K562 (cell line): ENCODE measurements at regions not wholly inside any gene's neighbourhood (a gene's known extent, or its start where the extent isn't known, plus 50 kb on each side); places are given as distances from the start of the nearest gene placed in this dataset.

Experiments used
- ATAC-seq: fragments of 200-7000 bp; cut with Tn5 transposase; 3 replicates; pipeline ENCODE4 v1.9.1; 2020; ENCODE audit warnings: moderate library complexity
- BruUV-seq: library from RNA; stranded (reverse); fragments of 400-500 nt; replicated peaks from 2 replicates; lab custom pipeline; 2021; lab: Mats Ljungman, UMichigan
- CTCF ChIA-PET: fragments of 300-600 bp; formaldehyde crosslinking; extraction: SDS; loops from one replicate; lab custom pipeline; 2021; ENCODE audit warnings: low intra/inter-chr PET ratio; lab: Yijun Ruan, JAX
- POLR2A ChIA-PET: fragments of 300-600, 350-650 bp; sonication (Branson Sonifier 250); formaldehyde crosslinking; extraction: SDS; loops from one replicate; lab custom pipeline; 2021; ENCODE audit warnings: antibody characterized with exemption, inconsistent platforms; lab: Yijun Ruan, JAX
- DNase-seq, 4 experiments: peaks; one replicate each; pipeline versions ENCODE4 v3.0.0 to v3.0.0-alpha.2; 2011 to 2018; ENCODE audit warnings: low spot score in 3 of 4, mixed read lengths in 3 of 4; ENCODE audit errors: extremely low read depth in 1 of 4
- FAIRE-seq: peaks from 2 replicates; lab custom pipeline; 2011; peaks lifted over from hg19 to GRCh38; lab: Jason Lieb, UNC
- H2AFZ ChIP-seq: 2 replicates; pipeline ENCODE4 v1.6.0; 2011; ENCODE audit warnings: low read depth, low read length, control low read depth, inconsistent platforms
- H3K27ac ChIP-seq: fragments of 200-600 bp; 3 replicates; pipeline ENCODE4 v1.8.0; 2011; ENCODE audit warnings: low read depth, mild to moderate bottlenecking, control low read depth, inconsistent platforms, low read length, moderate library complexity, mixed read lengths; ENCODE audit errors: extremely low read depth
- H3K27me3 ChIP-seq, 2 experiments: fragments of 300-600 bp in 1 of 2; 2 replicates in 1 of 2; 3 replicates in 1 of 2; pipeline versions ENCODE4 v1.6.0 to v1.8.0; 2011; ENCODE audit warnings: inconsistent platforms in 2 of 2, low read length in 2 of 2, mild to moderate bottlenecking in 1 of 2, mixed read lengths in 1 of 2, moderate library complexity in 1 of 2; ENCODE audit not compliant: control insufficient read depth in 2 of 2, insufficient read depth in 2 of 2
- H3K36me3 ChIP-seq: fragments of 300-600 bp; 3 replicates; pipeline ENCODE4 v1.8.0; 2011; ENCODE audit warnings: mild to moderate bottlenecking, low read length, inconsistent platforms; ENCODE audit not compliant: control insufficient read depth, insufficient read depth
- H3K4me1 ChIP-seq, 2 experiments: fragments of 200-600 bp in 1 of 2; replicated peaks in 1 of 2; 2 replicates in 1 of 2; 3 replicates in 1 of 2; pipeline versions ENCODE4 v1.5.1 to v1.8.0; 2011; ENCODE audit warnings: inconsistent platforms in 2 of 2, low read length in 2 of 2, mild to moderate bottlenecking in 1 of 2, mixed read lengths in 1 of 2, moderate library complexity in 1 of 2; ENCODE audit not compliant: control insufficient read depth in 2 of 2, insufficient read depth in 2 of 2
- H3K4me2 ChIP-seq: 2 replicates; pipeline ENCODE4 v1.6.1; 2011; ENCODE audit warnings: low read length, control low read depth, inconsistent platforms, mixed read lengths; ENCODE audit not compliant: insufficient read depth
- H3K4me3 ChIP-seq: fragments of 200-600 bp; sonication (generic), shearing (Covaris generic); 2 replicates; pipeline ENCODE4 v1.5.1; 2016; ENCODE audit warnings: control low read depth, inconsistent platforms
- H3K79me2 ChIP-seq: fragments of 200-600 bp; 3 replicates; pipeline ENCODE4 v1.8.0; 2011; ENCODE audit warnings: low read length, inconsistent platforms; ENCODE audit not compliant: control insufficient read depth, insufficient read depth
- H3K9ac ChIP-seq, 2 experiments: 2 replicates each; pipeline versions ENCODE4 v1.6.0 to v1.6.1; 2011; ENCODE audit warnings: low read depth in 2 of 2, low read length in 2 of 2, control low read depth in 1 of 2, inconsistent platforms in 1 of 2, mild to moderate bottlenecking in 1 of 2, mixed read lengths in 1 of 2; ENCODE audit not compliant: insufficient read depth in 1 of 2
- H3K9me1 ChIP-seq: one replicate; pipeline ENCODE4 v1.6.0; 2011; ENCODE audit warnings: inconsistent platforms, mild to moderate bottlenecking, low read length, moderate library complexity; ENCODE audit not compliant: control insufficient read depth, insufficient read depth
- H3K9me3 ChIP-seq: replicated peaks from 2 replicates; pipeline ENCODE4 v1.5.1; 2011; ENCODE audit warnings: low read depth, low read length, inconsistent platforms; ENCODE audit not compliant: control insufficient read depth, insufficient read depth
- H4K20me1 ChIP-seq: replicated peaks from 2 replicates; pipeline ENCODE4 v1.6.1; 2011; ENCODE audit warnings: low read length, inconsistent platforms, mixed read lengths; ENCODE audit not compliant: control insufficient read depth, insufficient read depth
- AFF4 ChIP-seq: sonication (generic); formaldehyde crosslinking; IDR thresholded peaks from 2 replicates; pipeline ENCODE4 v1.8.0; 2023; ENCODE audit warnings: mild to moderate bottlenecking, missing genetic modification reagents
- ASH1L ChIP-seq: fragments of 450-650 bp; IDR thresholded peaks from 2 replicates; pipeline ENCODE4 v1.6.1; 2018; ENCODE audit warnings: borderline replicate concordance, mild to moderate bottlenecking, low read depth; ENCODE audit not compliant: partially characterized antibody
- DMBX1 ChIP-seq: fragments of 250-450 bp; sonication (Bioruptor Pico); IDR thresholded peaks from 2 replicates; pipeline ENCODE4 v1.8.0; 2022; ENCODE audit warnings: inconsistent platforms, mild to moderate bottlenecking, moderate library complexity, borderline replicate concordance
- ELK1 ChIP-seq: sonication (generic); formaldehyde crosslinking; IDR thresholded peaks from 2 replicates; pipeline ENCODE4 v1.8.1; 2022; ENCODE audit warnings: missing genetic modification reagents
- HIVEP1 ChIP-seq: fragments of 250-450 bp; sonication (Bioruptor Pico); IDR thresholded peaks from 2 replicates; pipeline ENCODE4 v1.4.0; 2020; ENCODE audit warnings: mild to moderate bottlenecking
- IRF2 ChIP-seq: sonication (generic); formaldehyde crosslinking; IDR thresholded peaks from 2 replicates; pipeline ENCODE4 v1.8.1; 2022; ENCODE audit warnings: mild to moderate bottlenecking, missing genetic modification reagents
- NCOA4 ChIP-seq: fragments of 450-650 bp; IDR thresholded peaks from 2 replicates; pipeline ENCODE4 v1.6.1; 2018; ENCODE audit warnings: mild to moderate bottlenecking; ENCODE audit not compliant: partially characterized antibody
- NFXL1 ChIP-seq: fragments of 450-650 bp; formaldehyde crosslinking; IDR thresholded peaks from 2 replicates; pipeline ENCODE4 v1.4.0; 2021; ENCODE audit warnings: mild to moderate bottlenecking
- PTBP1 ChIP-seq: fragments of 200-400 bp; formaldehyde crosslinking; IDR thresholded peaks from 2 replicates; pipeline ENCODE4 v1.6.1; 2017; ENCODE audit warnings: low read depth, low read length
- RAD51 ChIP-seq: fragments of 450-650 bp; IDR thresholded peaks from 2 replicates; pipeline ENCODE4 v1.7.1; 2016; ENCODE audit warnings: low read depth, mild to moderate bottlenecking, borderline replicate concordance
- RBM17 ChIP-seq: fragments of 200-400 bp; formaldehyde crosslinking; IDR thresholded peaks from 2 replicates; pipeline ENCODE4 v1.6.1; 2017; ENCODE audit warnings: low read depth, mild to moderate bottlenecking, low read length, borderline replicate concordance
- TAF15 ChIP-seq: fragments of 200-400 bp; formaldehyde crosslinking; IDR thresholded peaks from 2 replicates; pipeline ENCODE4 v1.6.1; 2017; ENCODE audit warnings: mild to moderate bottlenecking, low read depth, low read length, moderate library complexity
- TRIM28 ChIP-seq: fragments of 450-650 bp; IDR thresholded peaks from 2 replicates; pipeline ENCODE4 v1.6.1; 2017
- ZNF408 ChIP-seq: fragments of 250-450 bp; sonication (Bioruptor Pico); IDR thresholded peaks from 2 replicates; pipeline ENCODE4 v1.4.0; 2020; ENCODE audit warnings: low read depth, mild to moderate bottlenecking, moderate library complexity
- ZNF778 ChIP-seq: fragments of 450-650 bp; formaldehyde crosslinking; IDR thresholded peaks from 2 replicates; pipeline ENCODE4 v1.4.0; 2020; ENCODE audit warnings: mild to moderate bottlenecking, moderate library complexity
- whole genome bisulfite sequencing: fragments of 100-300 bp; shearing (Covaris generic); methylation state at CpG from one replicate; pipeline ENCODE4 v1.1.6; 2016; ENCODE audit warnings: low coverage, mixed read lengths; ENCODE audit not compliant: insufficient coverage; ENCODE audit errors: missing lambda C conversion rate; 5-methylcytosine and 5-hydroxymethylcytosine counted together
- in situ Hi-C: fragments of 300-500 bp; cut with MboI; formaldehyde crosslinking; loops from 4 replicates; pipeline ENCODE4 v1.15.0; 2018; ENCODE audit warnings: inconsistent platforms, mixed read lengths
- intact Hi-C: fragments of 100-400 bp; cut with micrococcal nuclease; formaldehyde crosslinking; loops from 2 replicates; pipeline ENCODE4 v1.14.2; 2022
- TF ChIP-seq, protein P1 (sequence below): fragments of 250-450 bp; sonication (Bioruptor Pico); IDR thresholded peaks from 2 replicates; pipeline ENCODE4 v1.8.0; 2022; ENCODE audit warnings: moderate library complexity, mild to moderate bottlenecking, inconsistent platforms

DNA sequence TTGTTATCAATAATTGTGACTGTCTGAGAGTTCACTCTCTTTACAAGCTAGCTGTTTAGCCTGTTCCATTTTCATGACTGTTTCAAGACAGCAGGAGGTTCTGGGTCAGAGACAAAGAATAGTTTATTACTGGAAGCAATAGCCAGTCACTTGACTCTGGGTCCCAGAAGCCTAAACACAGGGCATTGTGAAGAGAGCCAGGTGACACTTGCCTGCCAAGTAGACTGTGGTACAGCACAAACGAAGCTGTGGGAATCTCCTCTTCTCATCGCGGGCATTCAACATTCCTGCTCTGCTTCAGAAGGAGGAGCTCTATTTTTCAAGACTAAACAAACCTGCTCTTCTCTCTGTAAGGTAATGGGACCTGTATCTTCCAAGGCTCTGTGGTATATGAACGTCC, 485.1 kb downstream of the TRIML1 start (continued):
- TF ChIP-seq AFF4 (CRISPR knock-in tag) (no peak), RBM17 (no peak), NFXL1 (CRISPR knock-in tag) (no peak), NCOA4 (no peak), TRIM28 (no peak), DMBX1 (CRISPR knock-in tag) (no peak)

DNA sequence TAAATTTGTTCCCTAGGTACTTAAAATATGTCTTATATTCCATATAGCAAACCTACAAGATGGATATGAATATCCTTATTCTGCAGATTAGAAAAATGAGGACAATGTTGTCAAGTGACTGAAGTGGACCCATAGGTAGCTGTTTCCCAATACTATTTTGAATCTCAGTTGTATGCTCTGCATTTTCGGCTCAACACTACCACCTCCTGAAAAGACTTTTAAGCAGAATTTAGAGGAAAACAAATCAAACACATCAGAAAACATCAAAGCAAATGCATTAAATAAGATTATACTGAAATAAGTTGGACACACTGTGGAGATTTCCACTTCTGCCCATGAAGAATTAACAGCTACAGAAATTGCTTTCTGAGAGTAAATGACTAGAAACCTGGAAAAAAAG, 488.7 kb downstream of the TRIML1 start:
- Histone ChIP-seq H4K20me1 (no peaks in the 10 kb centered on the region), H3K9me3 (no peaks in the 10 kb centered on the region; the same call in none of the 2 replicates), H3K4me3 (no peak overlapping the region), H3K9ac (no peak overlapping the region), H3K27ac (no peak overlapping the region), H3K27me3 (no peaks in the 10 kb centered on the region), H3K36me3 (no peaks in the 10 kb centered on the region), H3K4me1 (no peaks in the 10 kb centered on the region), H3K9me1 (no peaks in the 10 kb centered on the region), H3K4me2 (no peak overlapping the region), H3K79me2 (no peaks in the 10 kb centered on the region), H2AFZ (no peak overlapping the region)
- POLR2A ChIA-PET = no interaction called here
- no TSS peak for BruUV-seq
- CTCF ChIA-PET = no interaction called here
- FAIRE-seq (no peak), DNase-seq (no peak), ATAC-seq (no peak)
- intact Hi-C loops = no loop called here
- WGBS = 11% methylated on average over 1 of the region's 1 CpG
- in situ Hi-C loops = no loop called here
- TF ChIP-seq, protein P1, sequence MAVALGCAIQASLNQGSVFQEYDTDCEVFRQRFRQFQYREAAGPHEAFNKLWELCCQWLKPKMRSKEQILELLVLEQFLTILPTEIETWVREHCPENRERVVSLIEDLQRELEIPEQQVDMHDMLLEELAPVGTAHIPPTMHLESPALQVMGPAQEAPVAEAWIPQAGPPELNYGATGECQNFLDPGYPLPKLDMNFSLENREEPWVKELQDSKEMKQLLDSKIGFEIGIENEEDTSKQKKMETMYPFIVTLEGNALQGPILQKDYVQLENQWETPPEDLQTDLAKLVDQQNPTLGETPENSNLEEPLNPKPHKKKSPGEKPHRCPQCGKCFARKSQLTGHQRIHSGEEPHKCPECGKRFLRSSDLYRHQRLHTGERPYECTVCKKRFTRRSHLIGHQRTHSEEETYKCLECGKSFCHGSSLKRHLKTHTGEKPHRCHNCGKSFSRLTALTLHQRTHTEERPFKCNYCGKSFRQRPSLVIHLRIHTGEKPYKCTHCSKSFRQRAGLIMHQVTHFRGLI (CRISPR knock-in tag) = no peak
- TF ChIP-seq TAF15 = no peak
- TF ChIP-seq HIVEP1 (CRISPR knock-in tag) = no peak
- no peak for TF ChIP-seq PTBP1
- TF ChIP-seq IRF2 (CRISPR knock-in tag) = no peak
- no peak for TF ChIP-seq ELK1 (CRISPR knock-in tag)
- no peak for TF ChIP-seq ZNF778 (CRISPR knock-in tag)
- TF ChIP-seq RAD51 = no peak
- no peak for TF ChIP-seq ZNF408 (CRISPR knock-in tag)
- TF ChIP-seq ASH1L = no peak
